Suppressor macrophage treated with lipopolysaccharide for 1 hour (primary cell): ENCODE measurements at regions not wholly inside any gene's neighbourhood (a gene's known extent, or its start where the extent isn't known, plus 50 kb on each side); places are given as distances from the start of the nearest gene placed in this dataset.

Experiments used
- DNase-seq, 3 donors: peaks; one replicate each; pipeline ENCODE4 v3.0.0-alpha.2; 2020 to 2022

- DNase-seq = no peak
Measured at GRCh38 chrX:125006704-125007103, 313.0 kb upstream of the TEX13C start.

- DNase-seq = no peak
Measured at GRCh38 chrX:125012585-125012984, 307.1 kb upstream of the TEX13C start.

GRCh38 chrX:125029131-125029530, 290.5 kb upstream of the TEX13C start:
- no peak for DNase-seq
